ENCODE measurements at regions not wholly inside any gene's neighbourhood (a gene's known extent, or its start where the extent isn't known, plus 50 kb on each side); places are given as distances from the start of the nearest gene placed in this dataset.

DNA sequence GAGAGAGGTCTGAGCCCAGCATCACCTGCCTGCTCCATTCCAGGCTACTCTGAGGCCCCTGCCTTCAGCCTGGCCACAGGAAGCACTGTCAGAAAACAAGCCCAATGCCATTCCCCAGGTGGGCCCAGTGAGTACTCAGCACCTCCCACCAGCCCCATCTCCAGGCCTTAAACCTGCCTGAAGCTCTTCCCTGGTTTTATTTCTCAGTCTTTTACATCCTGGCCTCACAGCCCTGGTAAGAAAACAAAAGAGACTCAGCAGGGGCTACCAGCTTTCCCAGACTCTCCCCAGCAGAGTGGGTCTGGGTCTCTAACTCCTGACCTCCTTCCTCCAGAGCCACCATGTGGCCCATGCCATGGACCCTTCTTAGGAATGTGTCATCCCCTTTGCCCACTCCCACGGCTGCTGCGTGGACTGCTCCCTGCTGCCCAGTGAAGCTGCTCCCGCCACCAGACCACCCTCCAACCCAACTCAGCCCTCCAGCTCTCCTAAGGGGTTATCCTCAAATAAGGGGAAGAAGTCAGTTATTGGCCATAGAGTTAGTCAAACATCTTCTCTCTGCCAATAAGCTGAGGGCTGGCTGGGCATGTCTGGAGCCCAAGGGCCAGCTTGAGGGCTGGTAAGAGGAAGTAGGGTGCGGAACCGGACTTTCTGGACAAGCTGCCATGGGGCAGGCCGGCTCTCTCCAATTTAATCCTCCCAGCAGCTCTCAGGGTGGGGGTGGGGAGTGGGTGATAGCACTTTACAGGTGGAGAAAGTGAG, 116.7 kb upstream of the LINGO1 start:
- no peak overlapping the region for H3K27ac ChIP-seq
- TF ChIP-seq, protein P1, sequence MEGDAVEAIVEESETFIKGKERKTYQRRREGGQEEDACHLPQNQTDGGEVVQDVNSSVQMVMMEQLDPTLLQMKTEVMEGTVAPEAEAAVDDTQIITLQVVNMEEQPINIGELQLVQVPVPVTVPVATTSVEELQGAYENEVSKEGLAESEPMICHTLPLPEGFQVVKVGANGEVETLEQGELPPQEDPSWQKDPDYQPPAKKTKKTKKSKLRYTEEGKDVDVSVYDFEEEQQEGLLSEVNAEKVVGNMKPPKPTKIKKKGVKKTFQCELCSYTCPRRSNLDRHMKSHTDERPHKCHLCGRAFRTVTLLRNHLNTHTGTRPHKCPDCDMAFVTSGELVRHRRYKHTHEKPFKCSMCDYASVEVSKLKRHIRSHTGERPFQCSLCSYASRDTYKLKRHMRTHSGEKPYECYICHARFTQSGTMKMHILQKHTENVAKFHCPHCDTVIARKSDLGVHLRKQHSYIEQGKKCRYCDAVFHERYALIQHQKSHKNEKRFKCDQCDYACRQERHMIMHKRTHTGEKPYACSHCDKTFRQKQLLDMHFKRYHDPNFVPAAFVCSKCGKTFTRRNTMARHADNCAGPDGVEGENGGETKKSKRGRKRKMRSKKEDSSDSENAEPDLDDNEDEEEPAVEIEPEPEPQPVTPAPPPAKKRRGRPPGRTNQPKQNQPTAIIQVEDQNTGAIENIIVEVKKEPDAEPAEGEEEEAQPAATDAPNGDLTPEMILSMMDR (conservative IDR thresholded peaks at IDR 0.05; ENCODE audit: low read depth): no peak
- POLR2A ChIA-PET (ENCODE audit: low non-redundant PET): no interaction called here
- no peak for DNase-seq (ENCODE audit: low spot score)
- CTCF ChIA-PET: interaction anchor here (0.6 kb wide), 1 partner anchor 616 kb away, joined by 4 read pairs; no protein-coding TSS in a partner anchor

DNA sequence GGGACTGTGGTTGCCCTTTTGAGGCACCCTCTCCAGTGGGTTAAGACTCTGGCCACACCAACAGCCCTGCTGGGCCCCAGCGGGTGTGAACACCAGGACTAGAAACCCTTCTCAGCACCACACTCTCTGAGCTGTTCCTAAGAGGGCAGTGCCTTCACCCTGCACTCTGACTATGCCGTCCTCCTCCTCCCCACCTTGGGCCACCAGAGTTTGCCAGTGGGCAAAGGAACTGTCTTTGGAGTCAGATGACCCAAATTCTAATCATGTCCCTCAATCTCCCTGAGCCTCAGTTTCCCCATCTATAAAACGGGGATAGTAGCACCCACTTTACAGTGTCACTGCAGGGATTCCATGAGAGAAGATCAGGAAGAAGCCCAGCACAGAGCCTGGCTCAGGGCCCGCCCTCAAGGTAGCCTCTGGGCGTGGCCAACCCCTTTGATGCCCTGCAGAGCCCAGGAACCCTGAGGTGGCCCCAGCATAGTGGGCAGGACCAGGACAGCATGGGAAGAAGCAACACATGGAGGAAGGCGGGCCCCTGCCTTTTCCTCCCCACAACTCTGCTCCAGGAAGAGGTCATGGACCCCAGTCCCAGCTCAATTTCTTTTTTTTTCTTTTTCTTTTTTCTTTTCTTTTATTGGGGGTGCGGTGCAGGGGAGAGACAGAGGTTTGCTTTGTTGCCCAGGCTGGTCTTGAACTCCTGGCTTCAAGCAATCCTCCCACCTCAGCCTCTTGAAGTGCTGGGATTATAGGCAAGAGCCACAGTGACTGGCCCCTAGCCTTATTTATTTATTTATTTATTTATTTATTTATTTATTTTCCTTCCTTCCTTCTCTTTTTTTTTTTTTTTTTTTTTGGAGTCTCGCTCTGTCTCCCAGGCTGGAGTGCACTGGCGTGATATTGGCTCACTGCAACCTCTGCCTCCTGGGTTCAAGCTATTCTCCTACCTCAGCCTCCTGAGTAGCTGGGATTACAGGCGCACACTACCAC, 115.7 kb upstream of the LINGO1 start:
- POLR2A ChIA-PET (ENCODE audit: low non-redundant PET): no interaction called here
- TF ChIP-seq, protein P1 (conservative IDR thresholded peaks at IDR 0.05; ENCODE audit: low read depth): no peak
- CTCF ChIA-PET: no interaction called here
- DNase-seq (ENCODE audit: low spot score): no peak
- H3K27ac ChIP-seq: no peak overlapping the region

DNA sequence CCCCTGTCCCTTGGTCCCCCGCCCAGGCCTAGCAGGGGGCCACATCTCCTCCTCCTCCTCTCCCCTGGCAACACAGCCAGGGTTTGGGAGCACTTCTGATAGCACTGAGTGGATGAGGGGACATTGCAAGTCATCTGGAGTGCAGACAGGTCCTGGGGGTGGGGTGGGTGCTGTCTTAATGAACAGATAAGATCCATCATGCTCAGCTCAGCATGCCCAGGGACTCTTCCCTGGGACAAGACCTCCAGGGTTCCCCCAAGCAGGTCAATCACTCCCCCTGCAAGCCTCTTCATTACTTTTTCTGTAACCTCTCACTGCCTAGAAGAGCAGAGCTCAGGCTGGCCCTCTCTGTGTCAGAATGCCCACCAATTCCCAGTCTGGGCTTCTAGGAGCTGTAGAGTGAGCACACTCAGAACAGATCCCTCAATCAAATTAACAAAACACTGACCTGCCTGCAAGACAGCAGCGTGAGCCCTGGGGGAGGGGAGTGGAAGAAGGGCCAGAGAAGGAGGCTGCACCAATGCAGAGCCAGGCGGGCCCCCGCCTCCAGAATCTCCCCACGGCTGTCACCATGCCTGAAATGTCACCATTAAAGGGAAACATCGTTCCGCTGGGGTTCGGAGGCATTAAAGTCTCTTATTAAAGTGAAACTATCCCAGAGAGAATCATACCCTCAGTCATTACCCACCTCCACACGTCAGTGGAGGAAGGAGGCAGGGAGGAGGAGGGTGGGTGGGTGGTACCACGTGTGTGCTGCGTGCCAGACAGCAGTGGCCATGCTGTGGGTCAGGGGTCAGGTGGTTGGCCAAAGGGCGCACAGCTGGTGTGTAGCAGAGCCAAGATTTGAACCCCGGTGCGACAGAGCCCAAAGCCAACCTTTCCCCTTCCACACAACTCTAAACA, 114.7 kb upstream of the LINGO1 start:
- DNase-seq (ENCODE audit: low spot score): no peak
- no peak overlapping the region for H3K27ac ChIP-seq
- POLR2A ChIA-PET (ENCODE audit: low non-redundant PET): no interaction called here
- CTCF ChIA-PET: interaction anchor here (0.5 kb wide), 1 partner anchor 494 kb away, joined by 3 read pairs; no protein-coding TSS in a partner anchor
- TF ChIP-seq, protein P1 (conservative IDR thresholded peaks at IDR 0.05; ENCODE audit: low read depth): no peak

DNA sequence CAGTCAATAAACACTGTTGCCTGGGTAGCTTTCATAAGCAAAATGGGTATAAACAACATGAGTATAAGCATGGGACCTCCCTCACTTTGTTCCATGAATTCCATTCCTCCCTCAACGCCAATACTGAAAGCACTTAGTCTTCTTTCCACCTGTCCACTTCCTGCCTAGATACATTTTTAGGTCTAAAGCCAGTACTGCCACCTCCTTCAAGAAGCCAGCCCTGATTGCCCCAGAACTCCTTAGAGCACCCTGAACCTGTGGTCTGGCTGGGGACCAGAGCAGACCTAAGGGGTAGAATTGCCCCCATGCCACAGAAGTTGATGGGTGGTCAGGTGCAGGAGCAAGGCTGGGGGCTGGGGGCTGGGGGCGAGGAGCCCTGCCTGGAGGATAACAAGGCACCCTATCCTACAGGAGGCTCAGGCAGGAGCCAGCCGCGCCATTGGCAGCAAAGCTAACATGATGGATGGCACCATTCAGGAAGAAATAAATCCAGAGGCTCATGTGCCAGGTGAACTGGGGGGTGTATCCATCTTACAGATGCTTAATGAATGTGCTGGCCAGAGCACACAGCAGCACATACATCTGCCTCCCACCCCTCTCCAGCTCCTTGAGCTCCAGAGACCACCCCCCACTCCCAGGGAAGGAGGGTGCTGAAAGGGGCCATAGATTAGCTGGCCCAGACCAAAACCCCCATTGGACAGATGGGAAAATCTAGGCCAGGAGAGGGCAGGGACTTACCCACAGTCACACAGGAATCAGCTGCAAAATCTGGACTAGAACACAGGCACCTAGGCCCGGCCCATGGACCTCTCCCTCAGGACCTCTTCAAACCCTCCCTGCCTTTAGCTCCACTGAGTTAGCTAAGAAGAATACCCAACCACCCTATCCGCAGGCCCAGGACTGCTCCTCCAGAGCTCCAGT, 113.8 kb upstream of the LINGO1 start:
- CTCF ChIA-PET: interaction anchor here (0.5 kb wide), 1 partner anchor 495 kb away, joined by 3 read pairs; no protein-coding TSS in a partner anchor
- DNase-seq (ENCODE audit: low spot score): no peak
- TF ChIP-seq, protein P1 (conservative IDR thresholded peaks at IDR 0.05; ENCODE audit: low read depth): no peak
- no peak overlapping the region for H3K27ac ChIP-seq
- POLR2A ChIA-PET (ENCODE audit: low non-redundant PET): no interaction called here

DNA sequence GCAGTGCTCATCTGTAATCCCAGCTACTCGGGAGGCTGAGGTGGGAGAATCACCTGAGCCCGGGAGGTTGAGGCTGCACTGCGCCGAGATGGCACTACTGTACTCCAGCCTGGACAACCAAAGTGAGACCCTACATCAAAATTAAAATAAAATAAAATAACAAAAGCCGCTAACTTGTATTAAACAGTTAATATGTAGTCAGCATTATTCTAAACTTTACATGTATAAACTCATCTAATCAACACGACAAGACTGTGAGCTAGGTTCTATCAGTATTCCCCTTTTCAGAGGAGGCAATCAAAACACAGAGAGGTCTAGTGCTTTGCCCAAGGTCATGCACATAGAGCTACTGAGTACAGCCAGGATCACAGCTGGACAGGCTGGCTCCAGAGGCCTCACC, 111.7 kb upstream of the LINGO1 start:
- POLR2A ChIA-PET (ENCODE audit: low non-redundant PET): no interaction called here
- DNase-seq (ENCODE audit: low spot score): no peak
- H3K27ac ChIP-seq: no peak overlapping the region
- TF ChIP-seq, protein P1 (conservative IDR thresholded peaks at IDR 0.05; ENCODE audit: low read depth): no peak
- CTCF ChIA-PET: interaction anchor here (0.6 kb wide), 1 partner anchor 955 kb away, joined by 3 read pairs; no protein-coding TSS in a partner anchor

All from RWPE1 (cell line).